ENCODE measurements at regions not wholly inside any gene's neighbourhood (a gene's known extent, or its start where the extent isn't known, plus 50 kb on each side); places are given as distances from the start of the nearest gene placed in this dataset.

- DNase-seq, result peak; percentile 15
- H3K9me3 ChIP-seq (ENCODE audit: severe bottlenecking), result no peaks in the 10 kb centered on the region
- no peaks in the 10 kb centered on the region for H3K27me3 ChIP-seq (ENCODE audit: insufficient read depth, low read depth, severe bottlenecking)
- TF ChIP-seq CTCF (IDR thresholded peaks at IDR 0.05; ENCODE audit: low read depth, low read length), result peak; percentile 60
- H3K27ac ChIP-seq, result no peak overlapping the region
- H3K4me3 ChIP-seq (ENCODE audit: low read depth, low read length), result no peak overlapping the region
- no peaks in the 10 kb centered on the region for H3K36me3 ChIP-seq
Measured at GRCh38 chr15:79769069-79769481, 127.7 kb downstream of the MTHFS start.

GRCh38 chr15:79769933-79770759, 126.7 kb downstream of the MTHFS start:
- DNase-seq, result no peak
- H3K36me3 ChIP-seq, result no peaks in the 10 kb centered on the region
- no peak overlapping the region for H3K27ac ChIP-seq
- H3K4me3 ChIP-seq (ENCODE audit: low read depth, low read length), result no peak overlapping the region
- TF ChIP-seq CTCF (IDR thresholded peaks at IDR 0.05; ENCODE audit: low read depth, low read length), result no peak
- no peaks in the 10 kb centered on the region for H3K9me3 ChIP-seq (ENCODE audit: severe bottlenecking)
- no peaks in the 10 kb centered on the region for H3K27me3 ChIP-seq (ENCODE audit: insufficient read depth, low read depth, severe bottlenecking)

GRCh38 chr15:79773128-79773527, 123.7 kb downstream of the MTHFS start:
- no peak for TF ChIP-seq CTCF (IDR thresholded peaks at IDR 0.05; ENCODE audit: low read depth, low read length)
- Histone ChIP-seq H3K9me3 (ENCODE audit: severe bottlenecking) (no peaks in the 10 kb centered on the region), H3K27ac (no peak overlapping the region), H3K4me3 (ENCODE audit: low read depth, low read length) (no peak overlapping the region), H3K36me3 (no peaks in the 10 kb centered on the region), H3K27me3 (ENCODE audit: insufficient read depth, low read depth, severe bottlenecking) (no peaks in the 10 kb centered on the region)
- no peak for DNase-seq

GRCh38 chr15:79775821-79776220, 121.0 kb downstream of the MTHFS start:
- DNase-seq, result no peak
- Histone ChIP-seq H3K36me3 (no peaks in the 10 kb centered on the region), H3K27ac (no peak overlapping the region), H3K27me3 (ENCODE audit: insufficient read depth, low read depth, severe bottlenecking) (no peaks in the 10 kb centered on the region), H3K4me3 (ENCODE audit: low read depth, low read length) (no peak overlapping the region), H3K9me3 (ENCODE audit: severe bottlenecking) (no peaks in the 10 kb centered on the region)
- TF ChIP-seq CTCF (IDR thresholded peaks at IDR 0.05; ENCODE audit: low read depth, low read length), result no peak

GRCh38 chr15:79777916-79778315, 118.9 kb downstream of the MTHFS start:
- Histone ChIP-seq H3K4me3 (ENCODE audit: low read depth, low read length) (no peak overlapping the region), H3K27me3 (ENCODE audit: insufficient read depth, low read depth, severe bottlenecking) (no peaks in the 10 kb centered on the region), H3K27ac (no peak overlapping the region), H3K9me3 (ENCODE audit: severe bottlenecking) (no peaks in the 10 kb centered on the region), H3K36me3 (no peaks in the 10 kb centered on the region)
- no peak for DNase-seq
- no peak for TF ChIP-seq CTCF (IDR thresholded peaks at IDR 0.05; ENCODE audit: low read depth, low read length)

Measured in WERI-Rb-1 (cell line).